ENCODE measurements at regions not wholly inside any gene's neighbourhood (a gene's known extent, or its start where the extent isn't known, plus 50 kb on each side); places are given as distances from the start of the nearest gene placed in this dataset.
"Not testable (repeated sequence)": the region's sequence is repeated elsewhere in the genome, so short reads cannot be mapped to it uniquely, and the experiment has no call there.

DNA sequence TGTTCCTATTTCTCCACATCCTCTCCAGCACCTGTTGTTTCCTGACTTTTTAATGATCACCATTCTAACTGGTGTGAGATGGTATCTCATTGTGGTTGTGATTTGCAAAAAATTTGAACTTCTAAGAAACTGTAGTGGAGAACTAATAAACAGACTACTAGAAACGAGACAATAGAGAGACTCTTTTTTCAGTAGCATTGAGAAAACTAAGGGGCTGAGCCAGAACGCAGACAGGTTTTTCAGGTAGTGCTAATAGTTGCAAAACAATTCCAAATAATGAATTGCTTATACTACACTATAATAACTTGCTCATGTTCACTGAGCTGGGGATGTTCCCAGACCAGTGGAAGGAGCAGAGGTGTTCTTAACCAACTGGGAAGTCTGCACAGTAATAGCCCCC, 98.8 kb upstream of the DPH5 start:
- no peak for DNase-seq (ENCODE audit: low read depth in 1 of 2, low spot score in 1 of 2)

DNA sequence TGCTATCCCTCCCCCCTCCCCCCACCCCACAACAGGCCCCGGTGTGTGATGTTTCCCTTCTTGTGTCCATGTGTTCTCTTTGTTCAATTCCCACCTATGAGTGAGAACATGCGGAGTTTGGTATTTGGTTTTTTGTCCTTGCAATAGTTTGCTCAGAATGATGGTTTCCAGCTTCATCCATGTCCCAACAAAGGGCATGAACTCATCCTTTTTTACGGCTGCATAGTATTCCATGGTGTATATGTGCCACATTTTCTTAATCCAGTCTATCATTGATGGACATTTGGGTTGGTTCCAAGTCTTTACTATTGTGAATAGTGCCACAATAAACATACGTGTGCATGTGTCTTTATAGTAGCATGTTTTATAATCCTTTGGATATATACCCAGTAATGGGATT, 98.3 kb upstream of the DPH5 start:
- not testable (repeated sequence) for DNase-seq (ENCODE audit: low read depth in 1 of 2, low spot score in 1 of 2)

DNA sequence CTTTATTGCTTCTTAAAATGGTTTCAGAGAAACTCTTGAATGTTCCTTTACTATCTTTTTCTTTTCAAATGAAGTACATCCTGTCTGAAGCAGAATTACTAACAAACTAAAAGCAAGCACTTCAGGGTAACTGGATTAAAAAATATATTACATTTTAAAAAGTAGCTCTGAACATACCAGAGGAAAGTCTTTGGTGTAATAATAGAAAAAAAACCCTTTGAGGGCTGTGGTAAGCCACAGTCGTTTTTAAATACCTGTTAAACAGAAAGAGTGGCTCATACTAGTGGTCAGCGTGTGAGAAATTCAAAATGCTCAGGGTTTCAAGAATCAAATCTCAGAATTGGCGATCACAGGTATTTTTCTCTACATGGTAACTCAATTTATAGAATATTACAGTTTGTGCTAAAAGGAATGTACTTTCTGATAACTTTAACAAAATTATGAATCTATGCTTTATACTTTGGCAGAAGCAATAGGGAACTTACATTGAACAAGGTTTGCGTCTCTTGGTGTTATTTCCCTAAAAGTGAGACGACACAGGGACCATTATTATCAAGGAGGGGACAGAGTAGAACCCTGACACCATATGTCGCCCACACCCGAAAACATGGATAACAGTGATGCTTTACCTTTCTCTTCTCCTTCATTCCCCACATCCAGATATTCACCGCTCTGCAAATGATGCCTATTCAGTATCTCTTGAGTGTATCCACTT, 97.0 kb upstream of the DPH5 start:
- no peak for DNase-seq (ENCODE audit: low read depth in 1 of 2, low spot score in 1 of 2)

DNA sequence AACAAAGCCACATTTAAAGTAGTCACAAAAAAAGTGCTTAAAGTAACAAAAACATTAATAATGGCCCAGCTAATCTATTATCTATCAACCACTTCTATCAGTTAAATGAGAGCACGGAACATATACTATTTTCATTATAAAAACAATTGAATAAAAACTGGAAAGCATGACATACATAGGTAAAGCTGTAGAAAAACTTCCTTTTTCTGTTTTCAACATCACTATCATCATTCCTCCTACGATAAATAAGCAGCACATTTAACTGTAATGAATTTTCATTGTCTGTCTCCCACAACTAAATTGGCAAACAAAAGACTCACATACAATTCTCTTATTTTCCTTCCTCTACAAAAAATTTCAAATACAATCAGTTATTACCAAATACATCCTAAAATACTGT, 96.4 kb upstream of the DPH5 start:
- no peak for DNase-seq (ENCODE audit: low read depth in 1 of 2, low spot score in 1 of 2)

DNA sequence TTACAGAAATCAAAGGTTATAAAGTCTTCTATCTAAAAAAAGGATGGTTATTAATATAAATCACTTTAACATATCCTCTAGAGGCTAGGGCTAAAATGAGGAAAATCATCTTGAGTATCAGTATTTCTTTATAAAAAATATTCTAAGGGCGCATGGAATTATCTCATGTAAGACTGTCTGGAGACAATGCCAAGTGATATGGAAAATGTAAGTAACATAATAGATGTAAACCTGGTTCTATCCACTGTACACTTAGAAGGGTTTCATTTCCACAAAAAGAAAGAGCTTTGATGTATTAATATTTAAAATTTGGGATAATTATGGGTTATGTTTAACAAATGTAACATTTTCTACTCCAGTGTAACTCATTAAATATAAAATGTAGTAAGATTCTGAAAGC, 95.9 kb upstream of the DPH5 start:
- DNase-seq (ENCODE audit: low read depth in 1 of 2, low spot score in 1 of 2) = no peak

DNA sequence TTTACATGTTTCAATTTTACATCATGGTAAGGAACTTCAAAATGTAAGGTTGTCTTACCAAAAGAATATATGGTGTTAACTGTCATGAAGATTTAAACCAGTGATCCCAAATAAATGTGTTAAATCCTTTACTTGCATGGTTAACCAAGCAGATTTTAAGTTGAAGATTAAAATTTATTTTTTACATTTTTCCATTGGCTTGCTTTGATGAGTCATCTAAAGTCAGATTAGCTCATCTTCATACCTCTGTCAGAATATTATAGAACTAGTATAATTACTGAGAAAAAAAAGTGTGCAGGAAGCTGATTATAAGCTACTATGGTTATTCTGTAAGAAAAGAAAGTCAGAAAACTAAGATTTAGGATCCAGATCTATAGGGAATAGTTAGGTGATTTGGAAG, 95.3 kb upstream of the DPH5 start:
- no peak for DNase-seq (ENCODE audit: low read depth in 1 of 2, low spot score in 1 of 2)

DNA sequence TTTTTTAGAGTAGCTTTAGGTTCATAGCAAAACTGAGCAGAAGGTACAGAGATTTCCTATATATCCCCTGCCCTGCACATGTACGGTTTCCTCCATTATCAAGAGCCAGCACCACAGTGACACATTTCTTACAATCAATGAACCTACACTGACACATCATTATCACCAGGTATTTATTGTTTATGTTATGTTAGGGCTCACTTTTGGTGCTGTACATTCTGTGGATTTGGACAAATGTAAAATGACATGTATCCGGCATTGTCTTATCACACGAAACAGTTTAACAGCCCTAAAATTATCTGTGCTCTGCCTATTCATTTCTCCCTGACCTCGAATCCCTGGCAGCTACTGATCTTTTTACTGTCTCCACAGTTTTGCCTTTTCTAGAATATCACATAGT, 93.7 kb upstream of the DPH5 start:
- DNase-seq (ENCODE audit: low read depth in 1 of 2, low spot score in 1 of 2) = no peak

DNA sequence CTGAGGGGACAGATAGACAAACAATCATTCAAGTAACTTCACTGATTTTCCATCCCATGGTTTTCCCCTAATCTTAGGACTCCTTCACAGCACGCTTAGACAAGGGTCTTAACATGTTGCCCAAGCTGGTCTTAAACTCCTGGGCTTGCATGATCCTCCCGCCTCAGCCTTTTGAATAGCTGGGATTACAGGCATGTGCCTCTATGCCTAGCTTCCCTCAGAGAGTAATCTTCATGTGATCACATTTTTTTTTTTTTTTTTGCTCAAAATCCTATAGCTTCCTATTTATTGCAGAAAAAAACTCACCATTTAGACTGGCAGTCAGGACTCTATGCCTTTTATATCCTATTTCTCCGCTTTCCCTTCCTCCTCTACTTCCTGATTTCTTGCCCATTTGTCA, 90.4 kb upstream of the DPH5 start:
- DNase-seq (ENCODE audit: low read depth in 1 of 2, low spot score in 1 of 2) = no peak

DNA sequence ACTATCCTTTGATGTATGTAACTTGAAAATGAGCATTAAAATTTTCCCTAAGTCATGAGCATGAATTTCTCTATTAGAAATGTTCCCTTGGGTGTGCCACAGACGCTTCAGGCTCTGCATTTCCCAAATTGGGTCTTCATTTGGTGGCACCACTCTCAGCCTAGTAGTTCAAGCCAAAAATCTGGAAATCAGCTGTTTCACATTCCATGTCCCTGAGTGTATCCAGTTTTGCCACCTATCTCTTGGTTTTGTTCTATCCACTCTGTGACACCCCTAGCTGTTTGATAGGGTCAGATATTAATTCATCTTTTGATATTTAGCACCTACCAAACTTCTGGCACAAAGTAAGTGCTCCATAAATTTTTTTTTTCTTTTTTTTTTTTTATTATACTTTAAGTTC, 89.5 kb upstream of the DPH5 start:
- DNase-seq (ENCODE audit: low read depth in 1 of 2, low spot score in 1 of 2) = no peak

DNA sequence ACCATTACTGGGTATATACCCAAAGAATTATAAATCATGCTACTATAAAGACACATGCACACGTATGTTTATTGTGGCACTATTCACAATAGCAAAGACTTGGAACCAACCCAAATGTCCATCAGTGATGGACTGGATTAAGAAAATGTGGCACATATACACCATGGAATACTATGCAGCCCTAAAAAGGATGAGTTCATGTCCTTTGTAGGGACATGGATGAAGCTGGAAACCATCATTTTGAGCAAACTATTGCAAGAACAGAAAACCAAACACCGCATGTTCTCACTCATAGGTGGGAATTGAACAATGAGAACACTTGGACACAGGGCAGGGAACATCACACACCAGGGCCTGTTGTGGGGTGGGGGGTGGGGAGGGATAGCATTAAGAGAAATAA, 88.5 kb upstream of the DPH5 start:
- DNase-seq (ENCODE audit: low read depth in 1 of 2, low spot score in 1 of 2) = not testable (repeated sequence)

DNA sequence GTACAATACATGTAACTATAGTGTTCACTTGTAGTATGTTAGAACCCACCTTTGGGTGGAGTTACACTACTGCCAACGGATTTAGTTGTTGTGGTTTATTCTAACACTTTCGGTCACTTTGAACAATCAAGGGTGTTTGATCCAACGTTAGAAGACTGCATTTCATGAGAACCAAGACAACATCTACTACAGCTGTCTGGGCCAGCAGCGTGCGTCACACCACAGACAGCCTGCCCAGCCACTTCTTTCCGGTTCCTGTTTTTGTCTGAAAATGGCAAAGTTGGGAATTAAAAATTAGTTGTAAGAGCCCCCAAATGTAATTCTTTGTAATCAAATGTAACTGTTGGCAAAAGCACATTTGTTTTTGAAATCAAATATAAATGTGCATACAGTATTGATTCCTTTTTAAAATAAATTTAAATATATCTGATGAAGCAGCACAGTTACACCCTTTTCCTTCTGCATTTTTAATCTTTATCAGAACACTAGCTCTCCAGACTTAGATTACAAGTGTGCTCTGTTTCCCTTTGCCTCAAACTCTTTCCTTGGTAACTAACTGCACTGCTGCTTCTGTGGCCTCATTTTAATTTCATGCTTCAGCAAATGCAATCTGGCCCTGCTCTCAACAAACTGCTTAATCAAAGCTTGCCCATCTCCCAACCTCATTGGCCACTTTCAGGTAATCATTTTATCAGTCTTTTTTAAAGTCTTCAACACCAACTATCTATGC, 86.6 kb upstream of the DPH5 start:
- DNase-seq (ENCODE audit: low read depth in 1 of 2, low spot score in 1 of 2) = peak; percentile 25 to 52

DNA sequence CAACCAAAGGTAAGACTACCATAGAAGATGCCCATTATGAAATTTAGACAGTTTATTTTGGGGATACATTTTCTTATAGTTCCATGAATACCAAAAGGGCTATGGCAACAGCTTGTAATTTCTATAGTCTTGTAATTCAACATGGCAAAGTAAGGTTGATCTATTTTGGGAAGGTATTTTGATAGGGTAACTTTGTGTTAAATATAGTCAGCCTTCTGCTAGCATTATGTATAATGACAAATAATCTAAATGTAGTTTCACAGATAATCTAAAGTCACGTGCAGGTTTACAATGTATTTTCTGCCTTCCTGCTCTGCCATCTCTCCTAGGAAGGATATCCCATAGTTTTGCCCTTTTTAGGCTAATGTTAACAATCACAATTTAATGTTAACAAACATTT, 85.9 kb upstream of the DPH5 start:
- DNase-seq (ENCODE audit: low read depth in 1 of 2, low spot score in 1 of 2) = no peak

DNA sequence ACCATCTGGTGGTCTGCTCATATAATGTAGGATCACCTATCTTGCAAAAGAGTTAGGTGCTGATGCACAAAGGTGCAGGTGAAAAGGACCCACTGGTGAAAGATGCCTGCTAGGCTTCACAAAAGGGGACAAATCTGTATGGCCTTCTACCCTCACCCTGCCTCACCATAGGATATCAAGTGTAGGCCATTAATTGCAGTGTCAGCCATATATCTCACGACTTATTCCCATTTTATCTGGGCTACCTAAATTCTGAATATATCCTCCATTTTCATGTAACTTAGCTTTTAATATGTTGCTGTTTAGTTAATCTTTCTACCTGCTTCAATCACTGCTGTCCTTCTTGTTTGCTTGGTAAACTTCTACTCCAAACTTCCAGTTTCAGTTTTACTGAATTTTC, 84.2 kb upstream of the DPH5 start:
- DNase-seq (ENCODE audit: low read depth in 1 of 2, low spot score in 1 of 2) = no peak

DNA sequence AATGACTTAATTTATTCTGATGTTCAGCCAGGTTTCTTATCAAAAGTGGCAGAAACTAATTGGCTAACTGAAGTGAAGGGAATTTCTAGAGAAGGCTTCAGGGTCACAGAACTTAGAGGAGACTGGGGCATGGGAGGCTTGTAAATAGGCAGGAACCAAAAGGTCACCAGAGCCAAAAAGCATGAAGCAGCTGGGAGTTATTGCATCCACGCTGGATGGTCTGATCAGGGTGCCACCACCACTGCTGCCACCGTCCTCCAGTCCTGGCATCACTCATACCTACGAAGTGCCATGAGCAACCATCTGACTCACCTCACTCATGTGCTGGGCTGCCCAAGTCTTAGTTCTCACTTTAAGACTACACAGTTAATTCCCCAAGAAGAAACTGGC, 82.5 kb upstream of the DPH5 start:
- no peak for DNase-seq (ENCODE audit: low read depth in 1 of 2, low spot score in 1 of 2)

DNA sequence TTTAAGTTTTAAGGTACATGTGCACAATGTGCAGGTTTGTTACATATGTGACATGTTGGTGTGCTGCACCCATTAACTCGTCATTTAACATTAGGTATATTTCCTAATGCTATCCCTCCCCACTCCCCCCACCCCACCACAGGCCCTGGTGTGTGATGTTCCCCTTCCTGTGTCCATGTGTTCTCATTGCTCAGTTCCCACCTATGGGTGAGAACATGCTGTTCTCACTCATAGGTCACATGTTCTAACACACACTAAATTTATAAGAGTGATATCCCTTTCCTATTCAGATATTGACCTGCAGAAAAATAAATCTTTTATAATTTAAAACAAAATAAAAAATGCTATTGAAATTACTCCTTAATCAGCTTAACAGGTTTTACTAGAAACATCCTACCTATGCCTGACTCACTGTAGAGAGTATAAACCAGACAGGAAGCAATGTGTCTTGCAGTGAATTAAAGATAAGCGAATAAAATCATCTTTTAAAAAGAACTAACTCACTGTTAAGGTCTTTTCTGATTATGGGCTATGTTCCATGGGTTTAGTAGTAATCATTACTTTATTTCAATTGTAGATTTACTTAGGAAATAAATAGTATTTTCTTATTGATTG, 82.0 kb upstream of the DPH5 start:
- no peak for DNase-seq (ENCODE audit: low read depth in 1 of 2, low spot score in 1 of 2)

DNA sequence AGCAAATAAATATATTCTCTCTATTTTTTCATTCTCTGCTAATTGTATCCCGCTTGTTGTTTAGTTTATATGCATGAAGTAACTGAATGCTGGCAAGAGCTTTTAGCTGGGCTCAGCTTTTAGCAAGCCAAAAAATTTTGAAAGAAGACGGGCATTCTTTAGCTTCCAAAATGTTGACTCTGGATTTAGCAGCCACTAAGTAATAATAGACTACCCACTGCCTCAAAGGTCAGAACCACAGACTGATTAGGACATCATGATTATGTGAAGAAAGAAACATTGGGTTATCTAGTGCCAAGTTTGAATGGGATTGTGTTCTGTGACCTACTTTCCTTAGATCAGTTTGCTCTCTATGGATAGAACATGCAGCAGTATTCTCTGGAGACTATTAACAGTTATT, 80.3 kb upstream of the DPH5 start:
- no peak for DNase-seq (ENCODE audit: low read depth in 1 of 2, low spot score in 1 of 2)

DNA sequence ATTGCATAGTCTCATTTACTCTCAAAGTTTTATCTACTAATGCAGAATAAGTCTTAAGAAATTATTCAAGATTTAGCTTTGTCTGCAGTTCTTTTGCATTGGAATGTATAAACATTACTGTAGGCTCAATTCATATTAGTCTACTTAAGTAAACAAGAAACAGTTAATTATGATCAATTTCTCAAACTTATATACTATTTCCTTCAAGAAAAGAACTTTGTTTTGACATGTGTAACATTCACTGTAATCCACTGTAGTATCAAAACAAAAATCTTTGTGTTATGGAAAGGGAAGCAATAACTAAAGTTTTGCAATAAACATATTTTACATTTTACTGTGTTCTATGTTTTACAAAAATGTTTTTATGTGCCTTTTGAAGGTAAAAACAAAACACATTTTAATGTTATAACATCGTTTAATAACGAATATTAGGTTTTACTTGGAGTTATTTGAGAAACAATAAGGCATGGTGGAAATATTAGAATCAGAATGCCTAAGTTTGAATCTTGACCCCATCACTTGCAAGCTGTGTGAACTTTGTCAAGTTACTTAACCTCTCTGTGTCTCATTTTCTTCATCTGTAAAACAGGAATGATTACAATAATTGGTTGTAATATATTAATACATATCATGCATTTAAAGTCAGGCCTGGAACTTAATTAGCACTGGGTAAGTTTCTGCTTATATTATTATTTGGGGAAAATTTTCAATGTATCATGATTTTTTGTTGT, 77.0 kb upstream of the DPH5 start:
- DNase-seq (ENCODE audit: low read depth in 1 of 2, low spot score in 1 of 2) = no peak

DNA sequence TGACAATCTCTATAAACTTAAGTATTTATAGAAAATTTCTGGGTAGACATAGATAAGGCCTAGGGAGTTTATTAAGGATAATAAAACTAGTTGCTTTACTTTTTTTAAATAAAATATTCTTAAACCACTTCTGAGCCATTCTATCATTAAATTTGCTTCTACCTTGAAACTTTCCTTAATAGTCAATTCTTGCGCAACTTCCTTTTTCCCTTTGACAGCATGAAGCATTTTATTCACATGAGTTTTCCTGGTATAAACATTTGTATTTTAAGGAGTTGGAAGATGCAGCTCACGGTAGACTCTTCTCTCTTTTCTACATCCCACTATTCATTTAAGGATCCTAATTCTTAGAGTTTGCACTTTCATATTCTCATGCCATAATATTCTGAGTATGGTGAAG, 75.8 kb upstream of the DPH5 start:
- DNase-seq (ENCODE audit: low read depth in 1 of 2, low spot score in 1 of 2) = no peak

DNA sequence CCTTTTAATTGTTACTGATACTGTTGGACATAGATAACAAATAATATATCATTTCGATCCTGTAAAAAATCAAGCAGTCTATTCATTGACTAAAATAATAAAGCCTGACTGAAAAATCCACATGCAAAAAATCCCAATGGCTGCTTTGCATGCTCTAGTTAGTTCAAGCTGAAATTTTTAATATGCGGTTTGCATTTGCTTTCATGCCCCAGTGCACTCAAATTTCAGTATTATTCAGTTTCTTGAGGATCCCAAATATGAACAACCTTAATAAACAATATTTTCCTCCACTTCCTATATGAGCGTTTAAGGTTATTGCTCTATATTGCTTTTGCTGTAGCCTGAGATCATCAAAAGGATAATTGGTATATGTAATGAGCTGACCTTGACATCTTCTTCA, 75.1 kb upstream of the DPH5 start:
- no peak for DNase-seq (ENCODE audit: low read depth in 1 of 2, low spot score in 1 of 2)

DNA sequence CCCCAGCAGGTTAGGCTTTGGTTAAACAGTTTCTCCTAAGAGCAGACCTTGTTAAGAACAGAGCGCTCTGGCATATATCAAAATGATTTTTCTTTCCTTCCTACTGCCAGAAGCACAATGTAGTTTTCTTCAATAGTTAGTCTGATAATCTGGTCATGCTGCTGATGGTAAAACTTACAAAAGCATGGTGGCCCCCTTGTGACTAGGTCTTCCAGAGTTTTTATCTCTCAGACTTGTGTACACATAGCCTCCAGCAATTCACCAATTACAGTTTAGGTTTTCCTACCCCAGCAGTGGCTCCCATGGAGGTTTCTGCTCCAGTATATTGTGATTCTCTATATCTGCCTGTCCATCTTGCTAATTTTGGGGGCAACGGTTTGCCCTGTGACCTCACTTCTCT, 73.3 kb upstream of the DPH5 start:
- DNase-seq (ENCODE audit: low read depth in 1 of 2, low spot score in 1 of 2) = no peak

DNA sequence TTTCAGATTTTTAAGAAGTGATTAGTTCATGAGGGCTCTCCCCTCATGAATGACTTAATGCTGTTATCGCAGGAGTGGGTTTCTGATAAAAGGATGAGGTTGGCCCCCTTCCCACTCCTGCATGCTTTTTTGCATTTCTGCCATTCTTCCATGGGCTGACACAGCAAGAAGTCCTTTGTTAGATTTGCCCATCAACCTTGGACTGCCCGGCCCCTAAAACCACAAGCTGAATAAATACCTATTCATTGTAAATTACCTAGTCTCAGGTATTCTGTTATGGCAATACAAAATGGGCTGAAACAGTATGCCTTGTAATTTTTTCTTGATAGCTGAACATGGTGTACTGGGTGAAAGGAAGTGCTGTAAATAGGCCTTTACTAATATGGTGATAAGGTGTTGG, 72.7 kb upstream of the DPH5 start:
- DNase-seq (ENCODE audit: low read depth in 1 of 2, low spot score in 1 of 2) = no peak

Measured in stimulated activated CD4-positive, alpha-beta T cell treated with anti-CD3 and anti-CD28 coated beads, Interleukin-15, amount 100 ng/mL, for 1 hour (primary cell).